ENCODE measurements at regions not wholly inside any gene's neighbourhood (a gene's known extent, or its start where the extent isn't known, plus 50 kb on each side); places are given as distances from the start of the nearest gene placed in this dataset.

- DNase-seq, result no peak
Measured at GRCh38 chrX:79300856-79301255, 66.3 kb downstream of the ITM2A start.

- no peak for DNase-seq
Measured at GRCh38 chrX:79290596-79290995, 76.5 kb downstream of the ITM2A start.

GRCh38 chrX:79288733-79289132 lies 78.4 kb downstream of the ITM2A start:
- DNase-seq, result no peak

- no peak for DNase-seq
Measured at GRCh38 chrX:79287724-79288123, 79.4 kb downstream of the ITM2A start.

- no peak for DNase-seq
Measured at GRCh38 chrX:79281775-79282174, 85.4 kb downstream of the ITM2A start.

GRCh38 chrX:79270401-79270800 lies 96.7 kb downstream of the ITM2A start:
- DNase-seq, result peak; percentile 78

- DNase-seq, result no peak
Measured at GRCh38 chrX:79268788-79269187, 98.3 kb downstream of the ITM2A start.

- no peak for DNase-seq
Measured at GRCh38 chrX:79266702-79267101, 100.4 kb downstream of the ITM2A start.

- DNase-seq, result no peak
Measured at GRCh38 chrX:79263550-79263949, 103.6 kb downstream of the ITM2A start.

GRCh38 chrX:79259073-79259689 lies 108.0 kb downstream of the ITM2A start:
- DNase-seq, result peak; percentile 52

GRCh38 chrX:79243691-79244090 lies 99.2 kb downstream of the GPR174 start:
- no peak for DNase-seq

GRCh38 chrX:79235899-79236298 lies 91.4 kb downstream of the GPR174 start:
- DNase-seq, result no peak

- no peak for DNase-seq
Measured at GRCh38 chrX:79231662-79232061, 87.2 kb downstream of the GPR174 start.

Measured in stimulated activated CD4-positive, alpha-beta T cell treated with anti-CD3 and anti-CD28 coated beads, Interleukin-15, amount 100 ng/mL, for 24 hours (primary cell).